Breast epithelium (tissue), 3 donors: ENCODE measurements at regions not wholly inside any gene's neighbourhood (a gene's known extent, or its start where the extent isn't known, plus 50 kb on each side); places are given as distances from the start of the nearest gene placed in this dataset.

Experiments
- POLR2A ChIP-seq: fragments of 450-650 bp; IDR thresholded peaks from one replicate; pipeline ENCODE4 v1.6.1; 2016; ENCODE audit warnings: antibody characterized with exemption, mild to moderate bottlenecking, moderate library complexity
- TF ChIP-seq, protein P1 (sequence below), 3 donors: fragments of 450-650 bp; IDR thresholded peaks; one replicate each; pipeline ENCODE4 v1.5.1; 2016 to 2017; ENCODE audit warnings: antibody characterized with exemption in 3 of 3, mild to moderate bottlenecking in 3 of 3, moderate library complexity in 3 of 3

DNA sequence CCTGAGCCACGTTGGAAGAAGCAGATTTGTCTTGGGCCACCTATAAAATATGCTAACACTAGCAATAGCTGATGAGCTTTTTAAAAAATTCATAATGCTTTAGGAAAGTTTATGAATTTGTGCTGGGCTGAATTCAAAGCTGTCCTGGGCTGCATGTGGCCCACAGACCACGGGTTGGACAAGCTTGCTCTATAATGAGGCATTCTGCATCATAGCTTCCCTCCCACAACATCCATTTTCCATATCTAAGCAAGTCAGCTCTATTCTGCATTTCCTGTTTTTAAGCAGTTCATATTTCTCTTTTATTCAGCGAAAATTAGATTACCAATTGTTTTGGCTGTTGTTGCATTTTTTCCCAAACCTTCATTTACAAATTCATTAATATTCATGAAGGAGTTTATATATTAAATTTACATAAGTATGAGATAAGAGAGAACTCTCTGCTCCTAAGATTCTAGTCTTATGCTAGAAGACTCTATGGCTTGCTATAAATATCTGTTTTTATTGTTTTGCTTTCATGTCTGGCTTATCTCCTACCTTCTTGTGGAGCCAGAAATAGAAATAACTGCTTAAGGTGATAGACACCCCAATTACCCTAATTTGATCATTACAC lies 114.5 kb upstream of the HNRNPA3 start:
- TF ChIP-seq, protein P1, sequence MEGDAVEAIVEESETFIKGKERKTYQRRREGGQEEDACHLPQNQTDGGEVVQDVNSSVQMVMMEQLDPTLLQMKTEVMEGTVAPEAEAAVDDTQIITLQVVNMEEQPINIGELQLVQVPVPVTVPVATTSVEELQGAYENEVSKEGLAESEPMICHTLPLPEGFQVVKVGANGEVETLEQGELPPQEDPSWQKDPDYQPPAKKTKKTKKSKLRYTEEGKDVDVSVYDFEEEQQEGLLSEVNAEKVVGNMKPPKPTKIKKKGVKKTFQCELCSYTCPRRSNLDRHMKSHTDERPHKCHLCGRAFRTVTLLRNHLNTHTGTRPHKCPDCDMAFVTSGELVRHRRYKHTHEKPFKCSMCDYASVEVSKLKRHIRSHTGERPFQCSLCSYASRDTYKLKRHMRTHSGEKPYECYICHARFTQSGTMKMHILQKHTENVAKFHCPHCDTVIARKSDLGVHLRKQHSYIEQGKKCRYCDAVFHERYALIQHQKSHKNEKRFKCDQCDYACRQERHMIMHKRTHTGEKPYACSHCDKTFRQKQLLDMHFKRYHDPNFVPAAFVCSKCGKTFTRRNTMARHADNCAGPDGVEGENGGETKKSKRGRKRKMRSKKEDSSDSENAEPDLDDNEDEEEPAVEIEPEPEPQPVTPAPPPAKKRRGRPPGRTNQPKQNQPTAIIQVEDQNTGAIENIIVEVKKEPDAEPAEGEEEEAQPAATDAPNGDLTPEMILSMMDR (IDR thresholded peaks at IDR 0.05) = no peak
- no peak for TF ChIP-seq POLR2A
